Astrocyte of the hippocampus (primary cell): ENCODE measurements at regions not wholly inside any gene's neighbourhood (a gene's known extent, or its start where the extent isn't known, plus 50 kb on each side); places are given as distances from the start of the nearest gene placed in this dataset.
A peak's percentile ranks its signal among the peaks of the same experiment; 100 is the strongest.
"Not testable (repeated sequence)": the region's sequence is repeated elsewhere in the genome, so short reads cannot be mapped to it uniquely, and the experiment has no call there.

Experiments used
- DNase-seq: peaks from one replicate; pipeline ENCODE4 v3.0.0; 2011; ENCODE audit warnings: low read depth, low spot score

GRCh38 chr2:34838408-34838807 is 1239.3 kb upstream of the FAM98A start:
- no peak for DNase-seq

GRCh38 chr2:34836361-34836760 is 1237.3 kb upstream of the FAM98A start:
- no peak for DNase-seq

- no peak for DNase-seq
These were observed 1232.0 kb upstream of the FAM98A start for GRCh38 chr2:34831096-34831495.

GRCh38 chr2:34828481-34828880 is 1229.4 kb upstream of the FAM98A start:
- no peak for DNase-seq

DNA sequence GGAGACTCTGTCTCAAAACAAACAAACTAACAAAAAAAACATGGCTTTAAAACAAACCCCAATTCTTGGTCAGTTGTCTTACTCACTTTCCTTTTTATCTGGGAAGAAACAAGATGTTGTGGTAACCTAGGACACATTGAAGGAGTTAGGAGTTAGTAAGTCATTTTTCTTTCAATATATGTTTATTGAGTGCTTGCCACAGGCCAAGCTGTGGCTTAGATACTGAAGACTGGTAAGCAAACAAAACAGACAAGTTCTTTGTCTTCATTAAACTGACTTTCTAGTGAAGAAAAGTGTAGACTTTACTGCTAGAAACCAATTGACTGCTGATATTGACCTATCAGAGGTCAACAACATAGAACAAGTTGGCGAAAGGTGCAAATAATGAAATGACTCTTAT is 1228.3 kb upstream of the FAM98A start:
- no peak for DNase-seq

GRCh38 chr2:34825686-34826085 is 1226.6 kb upstream of the FAM98A start:
- DNase-seq: no peak

GRCh38 chr2:34822616-34823015 is 1223.5 kb upstream of the FAM98A start:
- DNase-seq: no peak

- DNase-seq: no peak
These were observed 1216.1 kb upstream of the FAM98A start for GRCh38 chr2:34815052-34815741.

DNA sequence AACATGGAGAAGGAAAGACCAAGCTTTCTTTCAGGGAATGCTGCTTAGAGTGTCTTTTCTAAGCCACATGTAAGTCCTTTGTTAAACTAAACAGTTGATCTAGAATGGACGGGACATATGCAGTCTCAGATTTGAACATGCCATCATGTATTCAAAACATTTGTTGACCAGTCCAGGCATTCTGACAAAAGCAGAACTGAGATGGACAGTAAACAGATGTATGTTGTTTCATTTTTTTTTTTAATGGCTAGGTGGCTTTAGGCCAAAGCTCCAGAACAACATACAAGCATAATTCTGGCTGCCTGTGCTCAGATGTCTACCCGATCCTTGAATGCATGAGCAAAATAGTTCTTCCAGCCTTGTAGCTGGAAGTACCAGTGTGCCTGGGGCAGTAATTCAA is 1211.4 kb upstream of the FAM98A start:
- DNase-seq: no peak

DNA sequence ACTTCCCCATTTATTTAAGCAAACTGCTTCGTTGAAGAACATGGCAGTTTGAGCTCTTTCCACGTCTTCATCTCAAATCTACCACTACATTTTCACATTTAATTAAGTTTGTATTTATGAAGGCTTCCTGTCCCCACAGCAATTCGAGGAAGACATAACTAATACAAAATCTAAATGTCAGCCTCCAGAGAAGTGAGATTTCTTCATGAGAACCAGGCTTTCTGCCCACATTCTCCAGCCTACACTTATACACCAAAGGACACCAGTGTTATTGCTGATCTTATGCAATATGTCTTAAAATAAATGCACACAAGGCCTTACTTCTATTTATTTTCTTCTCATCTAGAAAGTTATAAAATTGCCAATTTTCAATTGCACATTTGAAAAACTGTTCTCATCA is 1209.3 kb upstream of the FAM98A start:
- DNase-seq: no peak

GRCh38 chr2:34806891-34807290 is 1207.8 kb upstream of the FAM98A start:
- no peak for DNase-seq

GRCh38 chr2:34806396-34806795 is 1207.3 kb upstream of the FAM98A start:
- DNase-seq: no peak

GRCh38 chr2:34799556-34799955 is 1200.5 kb upstream of the FAM98A start:
- no peak for DNase-seq

DNA sequence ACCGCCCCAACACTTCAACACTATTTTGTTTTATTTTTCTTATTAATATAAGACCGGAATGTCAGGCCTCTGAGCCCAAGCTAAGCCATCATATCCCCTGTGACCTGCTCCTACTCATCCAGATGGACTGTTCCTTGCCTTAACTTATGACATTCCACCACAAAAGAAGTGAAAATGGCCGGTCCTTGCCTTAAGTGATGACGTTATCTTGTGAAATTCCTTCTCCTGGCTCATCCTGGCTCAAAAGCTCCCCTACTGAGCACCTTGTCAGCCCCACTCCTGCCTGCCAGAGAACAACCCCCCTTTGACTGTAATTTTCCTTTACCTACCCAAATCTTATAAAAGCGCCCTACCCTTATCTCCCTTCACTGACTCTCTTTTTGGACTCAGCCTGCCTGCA is 1196.5 kb upstream of the FAM98A start:
- DNase-seq: not testable (repeated sequence)

DNA sequence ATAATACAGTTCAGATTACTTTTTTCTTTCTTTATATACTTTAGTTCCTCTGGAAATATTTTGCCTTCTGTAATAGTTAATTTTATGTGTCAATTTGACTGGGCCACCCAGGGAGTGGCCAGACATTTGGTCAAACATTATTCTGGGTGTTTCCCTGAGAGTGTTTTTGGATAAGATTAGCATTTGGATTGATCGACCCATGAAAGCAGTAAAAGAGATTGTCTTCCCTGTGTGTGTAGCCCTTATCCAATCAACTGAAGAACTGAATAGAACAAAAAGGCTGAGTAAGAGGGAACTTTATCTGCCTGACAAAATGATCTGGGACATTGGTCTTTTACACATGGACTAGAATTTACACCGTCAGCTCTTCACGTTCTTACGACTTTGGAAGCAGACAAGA is 1190.1 kb upstream of the FAM98A start:
- no peak for DNase-seq

DNA sequence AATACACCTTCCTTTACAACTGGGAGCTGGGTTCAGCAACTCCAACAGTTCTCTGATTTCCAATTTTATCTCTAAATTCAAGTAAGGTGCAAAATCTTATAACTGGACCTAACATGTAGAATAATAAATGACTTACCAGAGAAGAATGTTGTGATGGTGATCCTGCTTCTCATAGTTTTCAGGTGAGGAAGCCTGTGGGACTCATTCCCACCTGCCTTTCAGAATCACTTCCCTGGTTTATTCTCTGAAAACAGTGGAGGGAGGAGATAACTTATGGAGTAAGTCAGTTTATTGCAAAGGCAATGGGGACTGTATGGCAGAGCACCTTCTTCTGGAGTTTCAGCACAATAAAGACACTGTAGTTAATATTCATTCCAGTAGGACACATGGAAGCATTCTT is 1188.2 kb upstream of the FAM98A start:
- no peak for DNase-seq

DNA sequence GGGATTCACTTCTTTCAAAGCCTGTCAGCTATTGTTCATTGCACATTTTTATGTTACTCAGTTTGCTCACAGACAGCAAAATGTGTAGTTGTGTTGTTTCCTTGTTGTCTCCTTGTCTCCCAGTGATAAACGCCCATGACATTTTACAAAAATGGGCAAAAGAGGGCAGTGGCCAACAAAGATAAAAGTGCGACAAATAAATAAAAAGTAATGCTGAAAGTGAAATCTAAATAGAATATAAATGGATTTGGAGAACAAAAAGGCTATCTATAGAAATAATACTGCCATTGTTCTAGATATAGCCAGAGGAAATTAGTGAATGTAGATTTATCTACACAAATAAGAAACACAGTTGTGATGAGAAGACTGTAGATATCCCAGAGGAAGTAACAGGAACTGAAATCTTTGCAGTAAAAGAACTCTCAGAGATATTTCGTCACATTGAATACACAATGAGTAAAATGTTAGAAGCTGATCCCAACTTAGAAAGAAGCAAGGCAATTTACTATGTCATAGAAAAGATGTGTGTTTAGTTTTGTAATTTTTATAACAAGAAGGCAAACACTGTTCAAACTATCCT is 1186.2 kb upstream of the FAM98A start:
- DNase-seq: no peak

GRCh38 chr2:34784701-34785100 is 1185.6 kb upstream of the FAM98A start:
- no peak for DNase-seq

DNA sequence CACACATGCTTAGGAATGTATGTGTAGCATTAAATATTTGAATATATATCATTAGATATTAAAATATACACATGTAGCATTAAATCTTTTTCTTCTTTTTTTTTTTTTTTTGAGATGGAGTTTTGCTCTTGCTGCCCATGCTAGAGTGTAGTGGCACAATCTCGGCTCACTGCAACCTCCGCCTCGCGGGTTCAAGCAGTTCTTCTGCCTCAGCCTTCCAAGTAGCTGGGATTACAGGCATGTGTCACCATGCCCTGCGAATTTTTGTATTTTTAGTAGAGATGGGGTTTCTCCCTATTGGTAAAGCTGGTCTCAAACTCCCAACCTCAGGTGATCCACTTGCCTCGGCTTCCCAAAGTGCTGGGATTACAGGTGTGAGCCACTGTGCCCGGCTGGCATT is 1151.6 kb upstream of the FAM98A start:
- DNase-seq: not testable (repeated sequence)

DNA sequence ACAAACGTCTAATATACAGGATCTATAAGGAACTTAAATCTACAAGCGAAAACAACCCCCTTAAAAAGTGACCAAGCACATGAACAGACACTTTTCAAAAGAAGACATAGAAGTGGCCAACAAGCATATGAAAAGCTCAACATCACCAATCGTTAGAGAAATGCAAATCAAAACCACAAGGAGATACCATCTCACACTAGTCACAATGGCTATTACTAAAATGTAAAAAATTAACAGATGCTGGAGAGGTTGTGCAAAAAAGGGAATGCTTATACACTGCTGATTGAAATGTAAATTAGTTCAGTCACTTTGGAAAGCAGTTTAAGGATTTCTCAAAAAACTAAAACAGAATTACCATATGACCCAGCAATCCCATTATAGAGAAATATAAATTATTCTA is 1148.5 kb upstream of the FAM98A start:
- peak; percentile 22 for DNase-seq

DNA sequence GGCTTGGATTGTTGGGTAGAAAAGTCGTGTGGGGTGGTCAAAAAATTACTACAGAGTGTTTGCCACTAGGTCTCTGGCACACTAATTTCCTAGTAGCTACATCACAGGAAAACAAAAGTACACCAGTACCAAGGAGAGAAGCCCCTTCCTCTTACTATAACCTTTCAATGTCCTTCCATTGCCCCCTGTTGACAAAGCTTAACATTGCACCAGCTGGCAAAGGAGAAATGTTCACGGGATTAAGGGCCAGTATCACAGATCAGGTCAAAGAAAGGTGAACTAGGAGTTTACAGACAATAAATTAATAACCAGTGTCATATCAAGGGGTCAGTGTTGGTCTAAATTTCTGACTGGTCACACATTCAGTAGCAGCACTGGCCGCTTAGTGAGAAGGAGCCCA is 1139.6 kb upstream of the FAM98A start:
- no peak for DNase-seq

- DNase-seq: no peak
These were observed 1138.0 kb upstream of the FAM98A start for GRCh38 chr2:34737146-34737545.

DNA sequence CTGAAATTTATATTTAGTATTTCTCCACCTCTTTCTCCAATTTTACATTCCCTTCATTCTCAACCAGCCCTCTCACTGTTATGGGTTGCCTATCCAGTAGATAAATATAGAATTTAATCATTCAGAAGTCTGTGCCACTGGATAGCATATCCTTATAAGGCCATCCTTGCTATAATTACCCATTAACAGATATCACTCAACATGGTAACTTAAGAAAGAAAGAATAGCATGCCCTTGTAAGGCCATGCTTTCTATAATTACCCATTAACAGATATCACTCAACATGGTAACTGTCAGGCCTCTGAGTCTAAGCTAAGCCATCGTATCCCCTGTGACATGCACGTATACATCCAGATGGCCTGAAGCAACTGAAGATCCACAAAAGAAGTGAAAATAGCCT is 1137.4 kb upstream of the FAM98A start:
- no peak for DNase-seq

DNA sequence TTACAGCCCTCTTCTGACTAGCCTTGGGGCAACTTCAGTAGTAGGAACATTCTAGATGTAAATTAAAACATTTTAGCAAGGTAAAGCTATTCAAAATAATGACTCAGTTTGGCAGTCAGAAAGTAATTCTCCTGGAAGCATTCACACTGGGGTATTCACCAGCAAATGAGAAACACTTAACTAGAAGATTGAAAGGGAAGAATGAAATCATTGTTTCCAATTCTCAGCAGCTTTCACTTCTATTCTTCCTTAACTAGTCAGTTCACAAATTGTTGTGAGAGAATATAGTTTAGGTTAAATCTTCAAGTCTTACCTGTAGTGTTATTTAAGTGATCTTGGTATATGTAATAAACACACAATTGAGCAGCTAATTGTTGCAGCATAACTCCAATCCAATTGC is 1135.6 kb upstream of the FAM98A start:
- peak; percentile 45 for DNase-seq
